CD1c-positive myeloid dendritic cell (primary cell): ENCODE measurements at regions not wholly inside any gene's neighbourhood (a gene's known extent, or its start where the extent isn't known, plus 50 kb on each side); places are given as distances from the start of the nearest gene placed in this dataset.
"Not testable (repeated sequence)": the region's sequence is repeated elsewhere in the genome, so short reads cannot be mapped to it uniquely, and the experiment has no call there.

ENCODE experiments used
- DNase-seq: peaks from one replicate; pipeline ENCODE4 v3.0.0-alpha.2; 2016; ENCODE audit errors: extremely low spot score

GRCh38 chr5:71821029-71821428, 102.0 kb downstream of the CARTPT start:
- no peak for DNase-seq

- DNase-seq, result not testable (repeated sequence)
Measured at GRCh38 chr5:71822065-71822464, 103.0 kb downstream of the CARTPT start.

GRCh38 chr5:71825992-71826391, 106.9 kb downstream of the CARTPT start:
- DNase-seq, result no peak

GRCh38 chr5:71828291-71829040, 109.4 kb downstream of the CARTPT start:
- no peak for DNase-seq

- peak; percentile 44 for DNase-seq
Measured at GRCh38 chr5:71829206-71829605, 110.1 kb downstream of the CARTPT start.

GRCh38 chr5:71830681-71831539, 111.8 kb downstream of the CARTPT start:
- no peak for DNase-seq

GRCh38 chr5:71832812-71833715, 114.0 kb downstream of the CARTPT start:
- DNase-seq, result peak; percentile 62

GRCh38 chr5:71834601-71835000, 115.5 kb downstream of the CARTPT start:
- DNase-seq, result peak; percentile 24

- DNase-seq, result no peak
Measured at GRCh38 chr5:71836084-71836483, 117.0 kb downstream of the CARTPT start.

- DNase-seq, result no peak
Measured at GRCh38 chr5:71836559-71837112, 117.6 kb downstream of the CARTPT start.

- DNase-seq, result no peak
Measured at GRCh38 chr5:71838286-71838685, 119.2 kb downstream of the CARTPT start.

GRCh38 chr5:71839096-71839884, 120.2 kb downstream of the CARTPT start:
- DNase-seq, result no peak

GRCh38 chr5:71841107-71841506, 122.0 kb downstream of the CARTPT start:
- no peak for DNase-seq

- DNase-seq, result no peak
Measured at GRCh38 chr5:71843111-71843510, 124.0 kb downstream of the CARTPT start.

- DNase-seq, result no peak
Measured at GRCh38 chr5:71844862-71845261, 125.8 kb downstream of the CARTPT start.

- no peak for DNase-seq
Measured at GRCh38 chr5:71859515-71859914, 140.4 kb downstream of the CARTPT start.

GRCh38 chr5:71860048-71860447, 141.0 kb downstream of the CARTPT start:
- DNase-seq, result no peak

- no peak for DNase-seq
Measured at GRCh38 chr5:71861682-71862081, 142.6 kb downstream of the CARTPT start.

GRCh38 chr5:71862087-71862486, 143.0 kb downstream of the CARTPT start:
- no peak for DNase-seq

GRCh38 chr5:71862507-71863060, 143.5 kb downstream of the CARTPT start:
- DNase-seq, result no peak
